ENCODE measurements at regions not wholly inside any gene's neighbourhood (a gene's known extent, or its start where the extent isn't known, plus 50 kb on each side); places are given as distances from the start of the nearest gene placed in this dataset.

DNA sequence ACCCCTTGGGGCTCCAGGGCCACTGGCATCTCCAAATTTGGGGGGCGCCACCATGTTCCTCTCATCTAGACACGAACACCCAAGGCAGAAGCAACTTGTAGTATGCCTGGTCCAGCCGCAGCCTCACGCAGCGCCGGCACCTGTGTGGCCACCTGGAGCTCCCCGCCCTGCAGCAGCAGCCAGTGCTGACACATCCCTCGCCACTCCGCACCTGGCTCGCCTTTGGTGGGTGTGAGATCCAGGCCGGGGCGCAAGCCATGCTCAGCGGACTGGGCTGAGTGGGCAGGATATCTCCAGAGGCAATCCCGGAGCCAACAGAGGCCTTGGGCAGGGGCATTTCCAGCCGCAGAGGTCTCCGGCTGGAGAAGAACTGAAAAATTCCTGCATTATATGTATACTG is 1563.7 kb downstream of the NCAM2 start:
- no peak overlapping the region for H3K14ac ChIP-seq (ENCODE audit: insufficient read length)
- CTCF ChIA-PET (ENCODE audit: partially characterized antibody), result no interaction called here
- DNase-seq (ENCODE audit: low read depth in 1 of 2, low spot score in 2 of 2), result no peak
- TF ChIP-seq TEAD4 (IDR thresholded peaks at IDR 0.05; ENCODE audit: low read depth, low read length), result no peak
- TF ChIP-seq CBX8 (IDR thresholded peaks at IDR 0.05; ENCODE audit: borderline replicate concordance, low read depth, low read length), result no peak
- no peak for TF ChIP-seq RXRA (IDR thresholded peaks at IDR 0.05; ENCODE audit: insufficient read depth, low read depth, low read length)
- no peak for TF ChIP-seq EP300 (IDR thresholded peaks at IDR 0.05; ENCODE audit: borderline replicate concordance in 1 of 2, low read depth in 2 of 2, low read length in 2 of 2)
- TF ChIP-seq CEBPB (IDR thresholded peaks at IDR 0.05; ENCODE audit: low read depth, low read length), result no peak

More for the DNA sequence above, 1563.7 kb downstream of the NCAM2 start:
- H3K23ac ChIP-seq (ENCODE audit: insufficient read length), result no peak overlapping the region
- H2BK15ac ChIP-seq (ENCODE audit: low read length), result no peak overlapping the region
- 96% methylated on average over 16 of the region's 16 CpGs; no CpG with 5 or more reads in 1 of the 2 experiments for WGBS, 2 experiments (ENCODE audit: extremely low coverage in 1 of 2, insufficient coverage in 1 of 2, insufficient read length in 1 of 2, insufficient replicate concordance in 2 of 2, low coverage in 1 of 2, low lambda C conversion rate in 2 of 2, missing lambda C conversion rate in 1 of 2)
- no peak overlapping the region for H2AFZ ChIP-seq (ENCODE audit: low read length)
- no peak overlapping the region for H3K9ac ChIP-seq (replicated peaks in 1 of 4; ENCODE audit: extremely low read depth in 1 of 4, low read depth in 3 of 4, low read length in 3 of 4)
- no peak overlapping the region for H3K4me2 ChIP-seq (ENCODE audit: insufficient read depth in 1 of 2, low read depth in 2 of 2, low read length in 2 of 2)
- no peaks in the 10 kb centered on the region for H3K23me2 ChIP-seq (ENCODE audit: low read depth, low read length)
- no peak overlapping the region for H2BK120ac ChIP-seq (replicated peaks; ENCODE audit: low read depth, low read length)
- no peak overlapping the region for H3K27ac ChIP-seq (ENCODE audit: low read depth, low read length)
- H4K8ac ChIP-seq (ENCODE audit: extremely low read depth, insufficient read depth, low read length), result no peak overlapping the region
- no peak overlapping the region for H2BK5ac ChIP-seq (ENCODE audit: low read depth, low read length)
- no peak overlapping the region for H3K18ac ChIP-seq (ENCODE audit: extremely low read depth, low read length)
- no peaks in the 10 kb centered on the region for H3K79me2 ChIP-seq (ENCODE audit: control insufficient read depth in 1 of 2, insufficient read depth in 2 of 2, low read length in 2 of 2)
- no peaks in the 10 kb centered on the region for H3K9me3 ChIP-seq (ENCODE audit: insufficient read depth in 2 of 2, low read depth in 1 of 2, low read length in 1 of 2)
- no peak overlapping the region for H3K4ac ChIP-seq (replicated peaks; ENCODE audit: insufficient read length, low read depth, low read length)
- no peak overlapping the region for H2AK5ac ChIP-seq (ENCODE audit: low read depth, low read length)
- POLR2A ChIA-PET (ENCODE audit: partially characterized antibody), result no interaction called here
- no peak overlapping the region for H2BK20ac ChIP-seq (ENCODE audit: low read length)
- H2BK12ac ChIP-seq (ENCODE audit: low read depth, low read length), result no peak overlapping the region
- H4K91ac ChIP-seq (replicated peaks; ENCODE audit: insufficient read length, low read length), result no peak overlapping the region
- H3K79me1 ChIP-seq (ENCODE audit: low read depth, low read length), result no peaks in the 10 kb centered on the region
- no peaks in the 10 kb centered on the region for H3K36me3 ChIP-seq (ENCODE audit: control insufficient read depth in 2 of 4, insufficient read depth in 4 of 4, low read length in 3 of 4)
- H4K20me1 ChIP-seq (replicated peaks in 1 of 2; ENCODE audit: control insufficient read depth in 1 of 2, insufficient read depth in 2 of 2, low read length in 2 of 2), result no peaks in the 10 kb centered on the region
- no peak overlapping the region for H3K56ac ChIP-seq (replicated peaks; ENCODE audit: insufficient read length, low read depth, low read length)
- no peak overlapping the region for H3K4me3 ChIP-seq (ENCODE audit: extremely low read depth in 1 of 4, insufficient read depth in 2 of 4, low read depth in 3 of 4, low read length in 4 of 4)
- no peaks in the 10 kb centered on the region for H3K4me1 ChIP-seq (replicated peaks in 1 of 4; ENCODE audit: control insufficient read depth in 3 of 4, insufficient read depth in 4 of 4, low read length in 3 of 4)
- no peaks in the 10 kb centered on the region for H3K27me3 ChIP-seq (replicated peaks in 1 of 4; ENCODE audit: control insufficient read depth in 3 of 4, extremely low read depth in 1 of 4, insufficient read depth in 3 of 4, low read length in 3 of 4)
- no peak overlapping the region for H4K5ac ChIP-seq (ENCODE audit: insufficient read length, low read depth, low read length)
- FAIRE-seq, result no peak

Measured in H1 (cell line).